Dedifferentiated amniotic fluid mesenchymal stem cell (primary cell): ENCODE measurements at regions not wholly inside any gene's neighbourhood (a gene's known extent, or its start where the extent isn't known, plus 50 kb on each side); places are given as distances from the start of the nearest gene placed in this dataset.
A peak's percentile ranks its signal among the peaks of the same experiment; 100 is the strongest.

Source experiments
- DNase-seq: peaks from one replicate; pipeline ENCODE4 v3.0.0-alpha.2; 2016; ENCODE audit errors: extremely low spot score

DNA sequence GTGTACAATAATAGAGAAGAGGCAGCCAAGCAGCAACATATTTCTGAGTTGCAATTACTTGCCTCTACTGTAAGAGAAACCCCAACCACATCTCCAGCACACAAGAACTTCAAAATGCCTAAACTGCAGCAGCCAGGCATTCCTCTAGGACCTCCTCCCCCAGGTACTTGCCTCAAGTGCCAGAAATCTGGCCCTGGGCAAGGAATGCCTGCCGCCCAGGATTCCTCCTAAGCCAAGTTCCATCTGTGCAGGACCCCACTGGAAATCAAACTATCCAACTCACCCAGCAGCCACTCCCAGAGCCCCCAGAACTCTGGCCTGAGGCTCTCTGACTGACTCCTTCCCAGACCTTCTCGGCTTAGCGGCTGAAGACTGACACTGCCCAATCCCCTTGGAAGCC lies 336.8 kb upstream of the RGMB start:
- DNase-seq, result no peak

DNA sequence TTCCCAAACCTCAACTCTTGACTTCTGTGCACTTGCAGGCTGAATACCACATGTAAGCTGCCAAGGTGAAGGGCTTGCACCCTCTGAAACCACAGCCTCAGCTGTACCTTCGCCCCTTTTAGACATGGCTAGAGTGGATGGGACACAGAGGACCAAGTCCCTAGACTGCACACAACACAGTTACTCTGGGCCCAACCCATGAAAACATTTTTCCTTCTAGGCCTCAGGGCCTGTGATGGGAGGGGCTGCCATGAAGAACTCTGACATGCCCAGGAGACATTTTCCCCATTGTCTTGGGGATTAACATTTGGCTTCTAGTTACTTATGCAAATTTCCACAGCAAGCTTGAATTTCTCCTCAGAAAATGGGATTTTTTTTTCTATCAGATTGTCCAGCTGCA lies 331.0 kb upstream of the RGMB start:
- DNase-seq, result no peak

DNA sequence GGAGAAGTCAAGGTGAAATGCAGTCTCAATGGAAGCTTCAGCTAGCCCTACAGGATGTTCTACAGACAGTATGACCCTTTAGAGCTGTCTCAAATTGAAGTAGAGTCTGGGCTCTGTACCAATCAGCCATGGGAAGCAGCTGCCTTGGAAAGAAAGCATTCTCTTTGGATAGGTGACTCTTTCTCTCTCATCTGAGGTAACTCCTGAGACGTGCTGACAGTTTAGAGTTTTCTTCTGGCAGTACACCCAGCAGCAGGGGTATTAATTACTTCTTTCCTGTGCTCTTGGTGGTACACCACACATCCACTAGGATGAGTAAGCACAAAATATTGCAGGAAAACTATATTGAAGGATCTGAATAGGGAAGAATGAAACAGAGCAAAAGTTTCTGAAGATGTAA lies 329.6 kb upstream of the RGMB start:
- DNase-seq, result no peak

DNA sequence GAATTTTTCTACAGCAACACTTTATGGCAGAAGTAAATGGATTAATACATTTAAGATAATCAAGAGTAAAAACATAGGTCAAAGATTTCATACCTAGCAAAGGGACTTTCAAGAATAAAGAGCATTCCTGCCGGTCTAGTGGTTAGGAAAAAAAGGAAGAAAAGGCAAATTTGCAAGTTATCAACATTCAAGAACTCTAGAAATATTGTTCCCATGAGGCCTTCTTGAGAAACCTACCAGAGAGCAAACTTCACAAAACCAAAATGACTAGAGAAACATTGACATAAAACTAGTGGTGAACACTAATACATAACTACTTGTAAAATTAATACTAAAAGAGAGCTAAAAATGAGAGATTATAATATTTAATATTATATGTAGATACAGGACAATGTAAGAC lies 320.2 kb upstream of the RGMB start:
- no peak for DNase-seq

DNA sequence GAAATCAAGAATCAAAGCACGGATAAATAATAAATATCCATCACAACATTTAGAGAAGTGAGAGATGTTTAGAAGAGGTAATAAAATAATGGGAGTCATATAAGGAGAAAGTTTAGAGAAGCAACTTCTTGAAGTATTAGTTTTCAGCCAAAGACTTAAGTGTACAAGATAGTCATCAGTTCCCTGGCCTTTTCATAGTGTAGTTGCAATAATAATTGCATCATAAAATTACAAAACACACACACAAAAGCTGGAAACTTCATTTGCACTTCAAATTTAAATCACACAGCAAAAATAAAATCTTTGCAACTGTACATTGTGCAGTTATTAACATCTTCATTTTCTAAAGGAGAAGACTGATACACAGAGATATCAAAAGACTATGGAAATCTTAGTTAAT lies 319.1 kb upstream of the RGMB start:
- no peak for DNase-seq

DNA sequence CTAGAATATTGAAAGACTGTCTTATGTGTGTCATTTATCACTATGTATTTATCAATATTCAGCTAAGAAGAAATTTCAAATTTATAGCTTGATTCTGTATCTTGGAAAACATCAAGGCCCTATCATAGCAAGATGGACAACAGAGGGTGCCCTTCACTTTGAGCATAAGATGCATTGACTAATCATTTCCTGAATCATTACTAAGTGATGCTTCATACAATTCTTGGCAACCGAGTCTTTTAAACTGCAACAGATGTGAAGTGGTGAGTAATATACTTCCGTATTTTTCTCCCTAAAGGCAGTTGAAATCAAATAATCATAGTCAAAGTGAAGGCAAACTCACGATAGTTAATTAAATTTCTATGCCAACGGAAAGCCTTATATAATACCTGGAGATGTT lies 318.6 kb upstream of the RGMB start:
- DNase-seq, result peak; percentile 96

DNA sequence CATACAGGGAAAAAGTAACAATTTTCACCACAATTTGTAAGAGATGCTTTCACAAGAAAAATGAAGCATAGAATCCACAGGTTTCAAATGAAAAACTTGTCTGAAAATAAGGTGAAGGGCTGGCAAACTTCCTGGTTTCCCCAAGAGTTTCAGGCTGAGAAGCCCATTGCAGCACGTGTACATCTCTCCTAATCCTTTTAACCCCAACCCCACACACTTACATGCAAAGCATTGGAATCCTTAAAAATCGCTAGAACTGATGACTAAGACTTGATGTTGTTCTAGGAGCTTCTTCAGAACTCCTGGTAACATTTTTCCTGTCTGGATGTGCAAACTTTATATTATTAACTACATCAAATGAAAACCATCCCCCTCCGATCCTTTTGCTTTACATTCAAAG lies 317.8 kb upstream of the RGMB start:
- DNase-seq, result peak; percentile 40

DNA sequence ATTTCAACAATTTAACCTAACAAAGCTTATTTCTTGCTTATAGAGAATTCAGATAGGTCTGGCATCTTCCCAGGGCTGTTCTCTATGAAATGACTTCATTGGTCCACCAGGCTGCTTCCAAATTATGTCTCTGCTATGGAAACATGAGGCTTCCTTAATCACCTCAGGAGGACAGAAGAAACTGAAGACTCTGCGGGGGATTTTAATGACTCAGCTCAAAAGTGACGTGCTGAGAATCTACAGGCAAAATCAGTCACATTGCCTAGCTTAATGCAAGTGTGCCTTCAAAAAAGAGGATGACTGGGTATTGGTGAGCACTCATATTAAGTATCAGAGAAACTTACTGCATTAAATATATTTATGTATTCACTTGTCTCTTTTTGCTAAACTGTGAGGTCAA lies 315.5 kb upstream of the RGMB start:
- DNase-seq, result peak; percentile 44

DNA sequence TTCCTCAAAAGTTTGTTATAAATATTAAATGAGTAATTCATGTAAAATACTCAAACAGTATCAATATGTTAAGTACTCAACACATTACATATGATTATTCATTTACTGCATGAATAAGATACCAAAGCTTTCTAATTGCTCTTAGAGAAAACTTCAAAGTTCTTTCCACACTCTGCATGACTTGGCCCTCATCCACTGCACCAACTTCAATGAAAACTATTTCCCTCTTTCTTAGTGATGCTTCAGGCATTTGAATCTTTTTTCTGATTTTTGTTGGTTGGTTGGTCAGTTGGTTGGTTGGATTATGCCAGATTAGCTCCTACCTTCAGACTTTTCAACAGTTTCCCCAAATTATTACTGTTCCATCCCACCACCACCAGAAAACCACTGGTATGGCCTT lies 314.7 kb upstream of the RGMB start:
- DNase-seq, result no peak

DNA sequence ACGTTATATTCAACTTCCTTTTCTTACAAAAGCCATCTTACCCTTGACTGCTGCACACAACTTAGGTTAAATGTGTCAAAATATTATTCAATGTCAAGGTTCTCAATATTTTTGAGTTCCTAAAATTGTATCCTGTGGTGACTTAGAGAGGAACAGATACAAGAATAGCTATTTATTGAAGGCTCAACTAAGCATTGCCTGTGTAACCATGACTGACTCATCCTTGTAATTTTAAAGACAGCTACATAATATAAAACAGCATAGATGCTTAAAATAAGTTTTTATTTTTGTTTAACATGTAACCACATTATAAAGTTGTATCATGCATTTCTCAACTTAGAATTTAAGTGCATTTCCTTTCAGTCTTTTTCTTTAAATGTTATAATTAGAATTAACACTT lies 312.9 kb upstream of the RGMB start:
- DNase-seq, result no peak

DNA sequence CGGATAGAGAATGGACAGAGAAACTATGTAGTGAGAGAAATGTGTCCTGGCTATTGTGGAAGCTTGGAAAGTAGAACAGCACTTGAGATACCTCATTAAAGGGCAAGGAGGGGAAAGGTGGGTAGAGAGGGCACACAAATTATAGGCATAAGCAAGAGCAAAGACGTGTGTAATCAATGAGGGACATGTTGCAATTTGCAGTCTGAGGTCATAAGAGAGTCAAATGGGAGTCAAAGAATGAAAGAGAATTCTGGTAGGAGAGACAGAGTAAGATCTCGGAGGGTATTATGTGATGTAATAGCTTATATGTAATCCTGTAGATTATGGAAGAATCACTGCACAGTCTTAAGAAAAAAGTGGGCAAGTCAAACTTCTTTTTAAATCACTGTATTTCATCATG lies 312.0 kb upstream of the RGMB start:
- no peak for DNase-seq

DNA sequence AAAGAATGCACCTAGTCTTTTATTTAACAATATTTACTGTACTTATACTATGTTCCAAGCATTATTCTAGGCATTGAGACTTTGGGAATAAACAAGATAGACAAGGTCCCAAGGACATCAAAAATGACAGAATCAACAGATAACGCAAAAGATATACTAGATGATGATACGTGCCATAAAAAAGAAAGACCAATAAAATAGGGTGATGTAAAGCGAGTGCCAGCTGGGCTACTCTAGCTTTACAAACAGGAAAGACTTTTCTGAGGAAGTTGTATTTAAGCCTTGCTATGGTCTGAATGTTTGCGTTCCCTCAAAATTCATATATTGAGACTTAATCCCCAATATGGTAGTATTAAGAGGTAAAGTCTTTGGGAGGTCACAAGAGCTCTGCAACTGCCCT lies 310.2 kb upstream of the RGMB start:
- DNase-seq, result no peak

DNA sequence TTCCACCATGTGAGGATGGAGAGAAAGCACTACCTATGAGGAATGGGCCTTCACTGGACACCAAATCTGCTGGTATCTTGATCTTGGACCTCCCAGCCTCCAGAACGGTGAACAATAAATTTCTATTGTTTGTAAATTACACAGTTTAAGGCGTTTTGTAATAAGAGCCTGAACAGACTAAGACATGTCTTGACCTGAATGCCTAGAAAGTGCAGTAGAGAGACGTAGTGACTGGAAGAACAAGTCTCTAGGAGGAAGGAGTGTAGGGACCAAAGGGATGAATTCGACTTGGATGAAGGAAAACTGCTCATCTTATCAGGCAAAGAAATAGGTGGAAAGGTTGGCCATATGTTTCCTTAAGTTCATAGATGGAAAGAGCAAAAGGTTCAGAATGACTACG lies 309.8 kb upstream of the RGMB start:
- no peak for DNase-seq

DNA sequence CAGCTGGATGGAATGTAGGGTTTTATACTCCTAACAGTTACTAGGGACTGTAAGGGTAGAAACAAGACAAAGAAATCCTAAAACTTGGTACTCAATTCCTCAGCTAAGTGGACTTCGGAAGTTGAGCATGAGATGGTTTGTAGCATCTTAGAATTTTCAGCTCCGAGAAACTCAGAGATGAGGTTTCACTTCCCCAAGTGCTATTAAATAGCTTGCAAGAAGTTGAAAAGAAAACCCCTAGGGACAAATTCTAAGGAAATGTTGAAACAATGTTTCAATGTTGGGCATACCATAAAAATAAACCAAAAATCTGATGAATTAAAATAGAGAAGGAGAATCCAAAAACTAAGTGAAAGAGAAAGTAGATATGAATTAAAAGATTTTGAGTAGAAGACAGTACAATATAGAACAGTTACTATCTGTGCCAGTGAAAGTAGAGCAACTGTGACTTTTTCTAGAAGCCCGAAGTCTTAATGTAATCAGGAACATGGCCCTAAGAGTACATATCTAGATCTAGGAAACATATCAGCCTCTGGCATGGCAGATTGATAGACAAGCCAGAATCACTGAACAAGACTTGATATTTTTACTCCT lies 308.6 kb upstream of the RGMB start:
- peak; percentile 47 for DNase-seq

DNA sequence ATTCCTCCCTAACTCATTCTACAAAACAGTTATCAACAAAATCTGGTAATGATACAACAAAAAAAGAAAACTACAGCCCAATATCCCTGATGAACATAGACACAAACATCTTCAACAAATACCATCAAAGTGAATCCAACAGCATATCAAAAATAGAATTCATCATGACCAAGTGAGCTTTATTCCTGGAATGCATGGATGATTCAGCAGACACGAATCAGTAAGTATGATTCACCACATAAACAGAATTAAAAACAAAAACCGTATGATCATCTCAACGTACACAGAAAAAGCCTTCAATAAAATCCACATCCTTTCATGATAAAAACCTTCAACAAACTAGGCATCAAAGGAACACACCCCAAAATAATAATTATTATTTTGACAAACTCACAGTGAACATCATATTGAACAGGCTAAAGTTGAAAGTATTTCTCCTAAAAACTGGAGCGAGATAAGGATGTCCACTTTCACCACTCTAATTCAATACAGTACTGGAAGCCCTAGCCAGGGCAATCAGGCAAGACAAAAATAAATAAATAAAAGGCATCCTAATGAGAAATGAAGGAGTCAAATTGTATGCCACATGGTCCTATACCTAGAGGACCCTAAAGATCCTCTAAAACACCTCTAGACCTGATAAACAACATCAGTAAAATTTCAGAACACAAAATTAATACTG lies 305.1 kb upstream of the RGMB start:
- DNase-seq, result peak; percentile 80

DNA sequence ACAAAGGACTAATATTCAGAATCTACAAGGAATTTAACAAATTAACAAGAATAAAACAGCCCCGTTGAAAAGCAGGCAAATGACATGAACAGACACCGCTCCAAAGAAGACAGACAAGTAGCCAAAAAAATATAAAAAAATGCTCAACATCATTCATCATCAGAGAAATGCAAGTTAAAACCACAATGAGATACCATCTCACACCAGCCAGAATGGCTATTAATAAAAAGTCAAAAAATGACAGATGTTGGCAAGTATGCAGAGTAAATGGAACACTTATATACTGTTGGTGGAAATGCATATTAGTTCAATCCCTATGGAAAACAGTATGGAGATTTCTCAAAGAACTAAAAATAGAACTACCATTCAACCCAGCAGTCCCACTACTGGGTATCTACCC lies 302.7 kb upstream of the RGMB start:
- DNase-seq, result no peak

DNA sequence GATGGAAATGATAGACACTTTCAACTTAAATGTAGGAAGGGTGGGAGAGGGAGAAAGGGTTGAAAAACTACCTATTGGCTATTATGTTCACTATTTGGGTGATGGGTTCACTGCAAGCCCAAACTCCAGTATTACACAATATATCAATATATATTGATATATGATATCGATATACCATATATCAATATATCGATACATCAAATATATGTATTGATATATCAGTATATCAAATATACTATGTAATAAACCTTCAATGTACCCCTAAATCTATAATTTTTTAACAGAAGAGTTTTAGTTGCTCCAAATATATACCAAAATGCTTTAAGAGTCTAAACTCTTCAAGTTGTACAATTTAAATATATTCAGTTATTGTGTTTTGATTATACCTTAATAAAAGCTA lies 302.0 kb upstream of the RGMB start:
- no peak for DNase-seq

DNA sequence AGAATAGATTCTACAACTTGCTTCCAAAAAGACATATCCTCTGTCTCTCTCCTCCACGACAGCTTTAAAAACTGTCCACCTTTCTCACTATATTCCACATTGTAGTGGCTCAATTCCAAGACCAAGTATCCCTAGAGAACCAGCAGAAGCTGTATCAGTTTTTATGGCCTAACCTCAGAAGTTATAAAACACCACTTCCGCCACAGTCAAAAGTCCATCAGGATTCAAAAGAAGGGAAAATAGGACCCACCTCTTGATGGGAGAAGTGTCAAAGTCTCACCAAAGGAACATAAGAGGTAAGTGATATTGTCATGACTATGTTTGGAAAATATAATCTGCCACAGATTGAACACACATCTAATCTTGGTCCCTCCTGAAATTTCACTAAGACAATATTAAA lies 299.2 kb upstream of the RGMB start:
- DNase-seq, result no peak

DNA sequence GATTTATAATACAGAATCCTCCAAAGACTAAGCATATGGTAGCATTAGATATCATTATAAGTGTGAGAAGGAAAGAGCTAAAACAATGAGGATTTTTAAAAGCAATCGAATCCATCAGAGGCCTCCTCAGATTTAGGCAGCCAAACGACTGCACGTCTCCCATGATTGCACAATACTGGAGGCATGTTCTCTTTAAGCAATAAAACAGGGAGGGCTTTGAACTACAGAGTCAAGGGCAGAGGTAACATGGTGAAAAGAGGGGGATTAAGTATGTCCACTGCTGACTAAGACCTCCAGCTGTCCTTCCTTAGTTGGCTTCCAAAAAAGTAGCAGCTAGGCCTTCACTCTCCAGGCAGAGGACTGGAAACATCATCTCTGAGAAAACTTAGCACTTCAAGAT lies 298.7 kb upstream of the RGMB start:
- no peak for DNase-seq

DNA sequence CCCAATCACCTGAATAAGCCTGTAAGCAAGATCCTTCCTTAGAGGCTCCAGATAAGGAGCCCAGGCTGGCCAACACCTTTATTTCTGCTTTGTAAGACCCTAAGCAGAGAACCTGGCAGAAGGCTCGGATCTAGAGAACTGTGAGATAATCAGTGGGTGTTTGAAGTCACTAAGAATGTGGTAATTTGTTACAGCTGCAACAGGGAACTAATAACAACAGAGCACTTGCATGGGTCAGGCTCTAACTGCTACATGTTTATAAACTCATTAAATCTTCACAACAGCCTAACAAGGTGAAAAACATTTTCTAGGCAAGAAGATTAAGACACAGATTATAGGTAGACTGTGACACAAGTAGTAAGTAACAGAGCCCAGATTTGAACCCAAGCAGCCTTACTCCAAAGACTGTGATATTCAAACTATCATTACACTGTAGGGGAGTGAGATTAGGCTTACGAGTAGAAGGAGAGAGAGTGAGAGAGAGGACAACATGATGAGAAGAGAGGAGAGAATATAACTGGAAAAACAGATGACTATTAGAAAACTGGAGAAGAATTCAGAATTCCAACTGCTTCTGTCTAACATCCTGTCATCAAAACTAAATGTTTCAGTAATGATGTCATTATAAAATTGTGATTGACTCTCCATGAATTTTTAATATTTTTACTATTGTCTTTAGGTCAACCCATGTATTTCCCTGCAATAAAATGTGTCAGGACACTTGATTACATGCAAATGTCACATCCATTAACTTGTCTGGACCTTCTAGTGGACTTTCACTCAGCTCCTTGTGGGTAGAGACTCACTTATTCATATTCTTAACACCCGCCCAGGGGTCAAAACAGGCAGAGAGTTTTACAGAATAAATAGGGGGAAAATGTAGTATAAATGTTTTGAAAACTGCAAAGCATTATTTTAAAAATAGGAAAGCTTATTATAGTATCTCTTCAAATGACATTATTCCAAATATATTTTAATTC lies 290.9 kb upstream of the RGMB start:
- DNase-seq, result no peak

DNA sequence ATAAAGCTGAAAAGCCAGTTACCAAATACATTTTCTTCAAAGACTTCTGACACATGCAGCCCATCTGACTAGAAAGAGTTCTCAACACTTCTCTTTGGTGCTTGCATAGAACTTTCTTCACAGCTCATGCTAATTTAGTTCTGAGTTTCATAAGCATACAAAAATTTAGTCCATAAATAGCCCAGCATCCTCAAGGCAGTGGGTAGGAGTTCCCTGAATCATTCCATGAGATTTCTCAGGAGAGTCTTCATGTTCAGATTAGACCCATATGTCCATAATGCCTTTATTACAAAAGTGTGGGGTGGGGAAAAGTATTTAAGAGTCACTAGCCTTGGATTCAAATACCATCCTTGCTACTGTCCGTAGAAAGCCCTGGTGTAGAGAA lies 290.2 kb upstream of the RGMB start:
- peak; percentile 86 for DNase-seq

DNA sequence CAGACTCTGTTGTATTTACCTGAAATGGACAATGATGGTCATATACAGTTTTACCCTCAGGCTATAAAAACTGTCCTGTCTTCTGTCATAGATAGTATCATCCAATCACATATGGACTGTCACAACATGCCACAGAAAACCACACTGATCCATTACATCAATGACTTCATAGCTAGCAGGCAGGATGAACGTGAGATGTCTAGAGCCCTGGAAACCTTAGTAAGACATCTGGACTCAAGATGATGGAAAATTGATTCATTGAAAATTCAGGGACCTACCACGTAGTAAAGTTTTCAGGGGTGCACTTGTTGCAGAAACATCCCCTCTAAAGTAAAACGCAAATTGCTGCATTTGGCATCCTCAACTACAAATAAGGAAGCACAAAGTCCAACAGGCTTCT lies 284.4 kb upstream of the RGMB start:
- DNase-seq, result no peak

DNA sequence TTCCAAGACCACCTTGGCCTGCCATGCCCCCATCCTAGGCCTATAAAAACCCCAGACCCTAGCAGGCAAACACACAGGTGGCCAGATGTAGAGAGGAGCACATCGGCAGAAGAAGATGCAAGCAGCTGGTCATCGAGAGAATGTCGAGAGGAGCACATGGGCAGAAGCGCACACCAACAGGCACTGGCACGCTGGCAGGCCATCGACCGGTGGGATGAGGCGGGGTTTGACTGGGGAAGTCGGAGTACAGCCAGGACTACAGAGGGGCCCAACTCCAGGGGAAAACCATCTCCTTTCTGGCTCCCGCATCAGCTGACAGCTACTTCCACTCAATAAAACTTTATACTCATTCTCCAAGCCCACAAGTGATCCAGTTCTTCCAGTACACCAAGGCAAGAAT lies 283.1 kb upstream of the RGMB start:
- DNase-seq, result no peak
